Stimulated activated CD8-positive, alpha-beta memory T cell treated with anti-CD3 and anti-CD28 coated beads, Interleukin-12 subunit alpha, Interleukin-12 subunit beta, amount 100 ng/mL, for 4 hours (primary cell): ENCODE measurements at regions not wholly inside any gene's neighbourhood (a gene's known extent, or its start where the extent isn't known, plus 50 kb on each side); places are given as distances from the start of the nearest gene placed in this dataset.

Experiments
- DNase-seq: peaks from one replicate; pipeline ENCODE4 v3.0.0-alpha.2; 2020; ENCODE audit warnings: low read depth

DNA sequence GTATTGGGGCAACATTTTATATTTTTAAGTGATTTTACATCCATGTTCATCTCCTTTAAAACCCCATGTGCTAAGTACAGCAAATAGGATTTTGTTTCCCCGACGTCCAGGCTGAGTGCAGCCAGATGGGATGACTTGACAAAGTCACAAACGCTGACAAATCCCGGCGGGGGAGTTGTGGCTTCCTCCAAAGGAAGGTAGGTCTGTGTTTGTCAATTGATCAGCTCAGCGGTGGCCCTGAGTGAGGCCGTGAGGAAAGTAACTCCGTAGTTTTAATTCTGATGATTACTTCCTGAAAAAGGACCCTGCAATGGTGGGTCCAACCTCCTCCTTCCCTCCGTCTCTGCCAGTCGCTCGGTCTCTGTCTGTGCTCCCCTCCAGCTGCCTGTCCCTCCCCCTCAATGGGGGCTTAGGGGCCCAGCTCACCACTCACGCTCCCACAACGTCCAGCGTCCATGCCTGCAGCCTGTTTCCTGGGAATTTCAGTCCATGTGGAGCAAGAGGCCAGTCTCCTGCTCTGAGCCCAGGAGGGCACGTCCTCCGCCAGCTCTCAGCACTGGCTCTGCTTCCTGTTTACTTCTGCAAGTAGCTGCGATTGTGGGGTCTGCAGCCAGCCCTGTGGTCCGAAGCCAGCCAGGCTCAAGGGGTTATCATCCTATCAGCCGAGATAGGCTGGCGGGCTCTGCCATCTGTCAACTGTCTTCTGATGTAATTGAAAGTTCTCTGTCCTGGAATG, 209.4 kb upstream of the FOXF1 start:
- DNase-seq: no peak

DNA sequence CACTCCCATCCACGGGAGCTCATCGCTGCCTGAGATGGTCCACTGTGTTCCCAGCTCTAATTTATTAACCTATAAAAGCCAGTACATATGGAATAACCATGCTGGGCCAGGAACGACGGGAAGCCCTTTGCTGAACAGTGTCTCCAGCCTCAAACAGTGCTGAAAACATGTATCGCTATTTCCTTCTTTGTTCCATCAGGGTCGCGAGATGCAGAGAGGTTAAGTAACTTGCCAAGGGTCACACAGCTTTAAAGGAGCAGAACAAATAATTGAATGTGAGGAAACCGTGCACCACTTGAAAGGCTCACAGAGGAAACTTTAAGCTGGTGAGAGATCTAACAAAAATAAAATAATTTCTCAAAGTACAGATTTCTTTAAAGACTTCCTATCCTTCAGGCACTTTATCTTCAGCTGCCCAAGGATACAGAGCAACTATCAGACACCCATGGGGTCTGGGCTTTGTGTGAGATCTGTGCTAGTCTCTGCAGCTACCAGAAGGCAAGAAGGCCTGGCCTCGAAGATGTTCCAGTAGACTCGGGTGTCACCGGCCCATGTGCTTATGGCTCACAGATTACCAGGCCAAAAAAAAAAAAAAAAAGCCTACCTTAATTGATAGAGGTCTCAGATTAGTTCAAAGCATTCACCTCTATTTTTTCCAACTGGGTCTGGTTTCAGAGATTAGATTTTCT, 207.8 kb upstream of the FOXF1 start:
- DNase-seq: no peak

DNA sequence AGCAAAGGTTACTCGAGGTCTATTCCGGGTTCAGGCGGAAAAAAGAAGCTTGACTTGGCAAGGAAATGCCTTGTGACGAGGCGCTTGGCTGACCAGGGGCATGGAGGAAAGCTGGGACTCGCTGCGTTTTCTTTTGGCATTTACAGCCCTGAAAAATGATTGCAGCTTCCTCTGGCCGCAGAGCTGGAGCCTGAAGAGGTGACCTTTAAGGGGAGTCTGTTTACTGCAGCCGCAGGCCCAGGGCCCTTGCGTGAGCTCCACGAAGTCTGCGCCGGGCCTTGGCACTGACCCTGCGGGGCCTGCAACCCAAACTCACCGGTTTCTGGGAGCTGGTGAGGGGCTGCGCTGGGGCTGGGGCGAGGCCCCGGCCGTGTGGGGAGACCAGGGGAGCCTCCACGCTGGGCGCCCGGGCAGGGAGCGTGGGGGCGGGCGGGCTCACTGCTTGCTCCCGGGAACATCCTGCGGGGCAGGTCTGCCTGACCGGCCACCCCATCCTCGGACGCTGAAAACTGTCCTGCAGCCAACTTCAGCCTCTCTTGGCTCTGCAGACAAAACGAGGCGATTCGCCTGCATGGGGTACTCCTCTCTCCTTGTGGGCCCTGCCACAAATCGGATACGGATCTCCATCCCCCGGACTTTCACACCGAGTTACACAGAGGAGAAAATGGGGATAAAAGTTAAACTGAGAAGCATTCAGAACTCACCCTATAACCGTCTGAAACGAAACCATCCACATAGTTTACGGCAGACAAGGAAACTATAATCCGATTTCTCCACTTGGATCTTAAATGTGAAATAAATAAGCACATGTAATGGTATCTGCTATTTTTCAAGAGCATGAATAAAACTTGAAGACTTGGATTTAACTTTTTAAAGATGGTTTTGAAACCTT, 206.3 kb upstream of the FOXF1 start:
- no peak for DNase-seq

DNA sequence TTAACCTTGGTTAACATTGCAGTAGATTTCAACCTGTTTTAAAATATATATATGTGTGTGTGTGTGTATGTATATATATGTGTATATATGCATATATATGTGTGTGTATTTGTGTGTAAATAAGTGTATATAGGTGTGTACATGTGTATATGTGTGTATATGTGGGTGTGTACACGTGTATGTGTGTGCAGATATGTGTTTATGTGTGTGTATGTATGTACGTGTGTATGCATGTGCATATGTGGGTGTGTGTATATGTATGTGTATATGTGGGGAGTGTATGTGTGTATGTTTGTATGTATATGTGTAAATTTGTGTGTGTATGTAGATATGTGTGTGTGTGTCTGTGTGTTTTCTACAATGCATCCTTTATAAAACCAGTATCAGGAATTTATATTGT, 205.5 kb upstream of the FOXF1 start:
- DNase-seq: no peak

DNA sequence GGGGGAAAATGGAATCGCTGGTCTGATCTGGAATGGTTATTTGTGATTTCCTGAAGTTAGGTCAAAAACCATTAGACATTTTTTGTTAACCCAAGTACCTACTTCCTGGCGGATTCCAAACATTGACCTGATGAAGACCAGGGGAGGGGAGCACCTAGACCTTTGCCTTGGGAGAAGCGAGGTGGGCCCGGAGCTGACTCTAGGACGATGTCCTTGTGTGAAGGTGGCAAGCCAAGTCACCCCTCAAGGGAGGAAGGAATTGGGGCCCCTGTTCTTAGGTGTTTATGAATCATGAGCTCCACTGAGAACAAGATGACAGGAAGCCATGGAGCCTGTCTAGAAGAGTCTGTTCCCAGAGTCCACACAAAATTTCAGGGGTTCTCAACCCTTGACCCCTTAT, 204.9 kb upstream of the FOXF1 start:
- DNase-seq: no peak

DNA sequence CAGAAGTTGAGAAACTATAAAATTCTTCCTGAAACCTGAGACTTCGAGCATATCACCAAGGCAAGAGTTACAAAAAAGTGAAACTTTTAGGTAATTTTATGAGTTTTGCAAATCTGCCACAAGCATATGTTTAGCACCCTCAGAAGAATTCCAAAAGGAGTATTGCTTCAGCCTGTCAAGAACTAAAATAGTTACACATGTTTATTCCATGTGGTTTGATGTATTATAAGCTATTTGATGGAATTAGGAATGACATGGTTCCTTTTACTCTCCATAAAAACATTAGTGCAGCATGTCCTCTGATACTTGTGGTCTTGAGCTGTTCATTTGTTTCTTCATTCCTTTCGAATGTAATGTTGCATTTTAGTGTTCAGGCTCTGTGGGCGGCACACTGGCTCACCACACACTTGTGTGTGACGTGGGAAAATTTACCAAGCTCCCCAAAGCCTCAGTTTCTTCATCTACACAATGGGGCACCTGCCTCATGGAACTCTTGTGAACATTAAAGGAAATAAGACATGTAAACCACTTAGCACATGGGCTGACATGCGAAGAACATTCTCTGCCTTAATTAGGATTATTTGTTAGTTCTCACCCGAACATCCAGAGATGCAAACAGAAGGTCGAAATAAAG, 204.2 kb upstream of the FOXF1 start:
- no peak for DNase-seq

DNA sequence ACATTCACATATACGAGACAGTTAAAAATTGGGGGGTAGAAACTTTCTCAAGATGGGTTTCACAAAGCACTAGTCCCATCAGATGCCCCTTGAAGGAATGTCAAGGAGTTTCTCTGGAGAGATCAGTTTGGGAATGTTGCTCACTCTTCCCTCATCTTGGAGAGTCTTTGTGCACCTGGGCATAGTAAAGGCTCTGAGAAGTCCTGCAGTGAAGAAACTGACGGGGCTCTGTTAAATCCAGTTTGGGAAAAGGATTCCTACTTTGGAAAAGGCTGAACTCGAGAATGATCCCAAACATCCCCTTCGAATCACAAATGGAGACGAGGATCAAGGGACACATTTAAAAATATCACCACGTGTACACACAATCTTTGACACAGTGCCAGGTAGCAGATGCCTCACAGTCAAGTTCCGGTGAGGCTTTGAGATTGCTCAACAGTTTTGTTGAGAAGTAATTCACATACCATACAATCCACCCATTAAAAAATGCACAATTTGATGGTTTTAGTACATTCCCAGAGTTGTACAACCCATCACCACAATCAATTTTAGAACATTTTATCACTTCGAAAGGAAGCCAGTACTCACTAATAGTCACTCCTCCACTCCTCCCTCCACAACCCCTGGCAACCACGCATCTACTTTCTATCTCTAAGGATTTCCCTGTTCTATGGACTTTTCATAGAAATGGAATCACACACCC, 203.4 kb upstream of the FOXF1 start:
- no peak for DNase-seq

DNA sequence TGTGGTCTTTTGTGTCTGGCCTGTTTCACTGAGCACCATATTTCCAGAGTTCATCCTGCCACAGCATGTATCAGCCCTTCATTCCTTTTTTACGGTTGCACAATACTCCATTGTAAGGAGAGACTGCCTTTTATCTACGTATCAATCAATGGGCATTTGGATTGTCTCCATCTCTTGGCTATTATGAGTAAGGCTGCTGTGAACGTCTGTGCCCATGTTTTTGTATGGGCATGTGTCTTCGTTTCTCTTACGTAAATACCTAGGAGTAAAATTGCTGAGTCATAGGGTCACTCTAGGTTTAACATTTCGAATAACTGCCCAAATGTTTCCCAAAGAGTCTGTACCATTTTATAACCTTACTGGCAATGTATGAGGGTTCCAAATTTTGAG, 202.8 kb upstream of the FOXF1 start:
- DNase-seq: no peak

DNA sequence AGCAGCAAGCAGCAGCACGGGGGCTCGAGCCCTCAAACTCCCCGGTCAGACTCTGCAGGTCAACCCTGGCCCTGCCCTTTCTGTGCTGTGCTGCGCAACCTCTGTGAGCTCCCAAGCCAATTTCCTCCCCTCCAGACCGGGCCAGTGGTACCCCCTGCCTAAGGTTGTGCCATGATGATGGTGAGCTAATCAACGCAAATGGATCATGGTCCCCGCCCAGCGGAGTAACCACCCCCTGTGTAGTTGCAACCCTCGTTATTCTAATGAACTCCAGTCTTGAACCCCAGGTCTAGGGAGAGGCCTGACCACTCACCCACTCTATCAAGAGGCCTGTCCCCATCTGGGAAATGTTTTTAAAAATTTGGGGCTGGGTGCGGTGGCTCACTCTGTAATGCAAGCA, 201.8 kb upstream of the FOXF1 start:
- DNase-seq: no peak

DNA sequence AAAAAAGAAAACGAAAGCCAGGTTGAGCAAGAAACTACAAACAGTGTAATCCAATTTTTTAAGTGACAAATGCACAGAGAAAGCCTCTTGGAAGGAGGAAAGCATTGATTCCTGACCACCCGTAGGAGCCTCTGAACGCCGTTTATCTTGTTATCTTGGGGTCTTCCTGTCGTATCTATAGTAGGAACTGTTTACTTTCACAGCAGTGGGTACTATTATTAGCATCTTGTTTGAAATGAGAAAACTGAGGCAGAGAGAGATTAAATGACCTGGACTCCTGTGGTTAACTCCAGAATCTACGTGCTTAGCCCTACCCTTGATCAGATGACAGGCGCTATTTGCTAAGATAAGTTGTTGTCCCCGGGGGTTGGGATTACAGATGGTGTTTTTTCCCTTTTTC, 196.7 kb upstream of the FOXF1 start:
- no peak for DNase-seq

DNA sequence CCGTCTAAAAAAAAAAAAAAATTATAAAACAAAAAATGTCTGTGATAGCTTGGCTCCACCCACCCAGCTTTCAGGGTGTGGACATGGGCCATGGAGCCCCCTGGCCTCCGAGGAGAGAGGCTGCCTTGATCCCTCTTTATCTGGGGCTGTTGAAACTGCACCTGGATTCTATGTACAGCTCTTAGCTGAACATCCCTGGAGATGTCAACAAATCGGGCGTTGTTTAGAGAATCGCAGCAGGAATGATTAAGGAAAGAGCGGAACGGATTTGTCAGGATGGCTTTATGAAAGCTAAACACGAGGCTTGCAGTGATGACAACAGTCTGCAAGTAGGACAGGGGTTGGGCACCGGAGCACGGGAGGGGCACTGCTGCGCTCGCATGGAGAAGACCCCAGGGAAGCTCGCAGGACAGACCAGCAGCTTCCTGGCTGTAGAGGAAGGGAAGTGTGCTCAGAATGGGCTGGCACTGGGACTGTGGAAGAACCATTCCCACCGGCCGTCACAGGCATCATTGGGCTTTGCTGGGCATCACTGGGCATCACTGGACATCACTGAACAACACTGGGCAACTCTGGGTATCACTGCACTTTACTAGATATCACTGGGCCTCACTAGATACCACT, 195.8 kb upstream of the FOXF1 start:
- DNase-seq: no peak

DNA sequence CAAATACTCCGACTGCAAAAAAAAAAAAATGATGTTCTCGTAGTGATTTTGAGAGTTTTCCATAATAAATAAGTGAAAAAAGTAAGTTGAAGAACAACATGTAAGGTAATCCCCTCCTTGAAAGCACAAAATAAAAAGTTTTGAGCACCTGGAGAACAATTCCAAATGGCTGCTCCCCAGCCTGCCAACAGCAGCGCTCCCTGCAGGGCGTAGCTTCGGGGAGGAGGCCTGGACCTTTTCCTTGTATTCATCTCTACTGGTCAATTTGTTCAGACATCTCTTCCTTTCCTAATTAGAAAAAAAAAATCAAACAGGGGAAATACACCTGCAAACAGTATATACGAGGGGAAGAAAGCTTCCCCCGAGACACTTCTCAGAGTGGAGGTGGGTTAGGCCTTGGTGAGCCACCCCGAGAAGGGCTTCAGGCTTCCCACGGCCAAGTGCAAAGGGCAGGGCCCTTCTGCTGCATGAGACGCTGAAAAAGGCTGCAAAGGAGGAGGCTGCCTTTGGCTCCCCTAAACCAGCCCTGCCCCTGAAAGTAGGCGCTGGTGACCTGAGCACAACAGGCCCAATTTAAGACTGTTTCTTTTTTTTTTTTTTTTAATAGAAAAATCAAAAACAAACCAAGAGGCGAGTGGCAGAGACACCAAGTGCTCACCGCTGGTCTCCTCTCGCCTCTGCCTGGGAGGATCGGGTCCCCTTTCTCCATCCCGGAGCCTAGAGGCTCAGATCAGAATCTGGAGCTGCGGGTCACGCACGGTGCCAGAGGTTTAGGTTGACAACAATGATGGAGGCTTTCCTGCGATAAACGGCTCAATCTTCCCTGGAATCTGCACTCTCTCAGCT, 193.1 kb upstream of the FOXF1 start:
- DNase-seq: no peak

DNA sequence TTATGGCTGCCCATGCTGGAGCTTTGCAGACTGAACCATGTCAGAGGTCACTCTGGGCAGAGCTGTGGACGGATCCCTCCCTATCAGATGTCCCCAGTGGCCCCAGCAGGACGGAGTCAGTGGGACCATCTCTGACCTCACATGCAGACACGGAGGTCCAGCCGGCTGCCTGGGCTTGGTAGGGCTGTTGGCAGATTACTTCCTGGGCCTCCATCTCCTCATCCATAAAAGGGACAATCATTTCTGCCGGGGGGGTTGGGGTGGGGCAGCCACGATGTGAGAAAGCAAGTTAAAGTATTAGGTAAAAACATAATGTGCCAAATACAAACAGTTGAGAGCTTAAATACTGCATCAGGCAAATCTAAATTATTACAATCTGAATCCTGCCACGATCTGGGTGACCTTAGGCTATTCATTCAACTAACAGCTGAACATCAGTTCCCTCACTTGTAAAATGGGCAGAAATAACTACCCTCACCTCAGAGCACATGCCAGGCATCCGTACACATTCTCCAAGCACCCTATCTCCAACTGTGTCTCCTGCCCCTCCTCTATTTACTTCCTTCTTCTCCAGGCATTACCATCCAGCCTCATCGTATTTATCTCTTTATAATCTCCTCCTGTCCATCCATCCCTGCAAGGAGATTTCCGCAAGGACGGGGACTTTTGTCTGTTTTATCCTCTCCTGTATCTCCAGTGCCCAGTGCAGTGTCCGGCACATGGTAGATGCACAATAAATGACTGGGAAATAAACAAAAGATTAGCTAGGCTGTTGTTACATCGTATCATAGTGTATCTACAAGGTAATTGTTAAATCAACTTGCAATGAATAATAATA, 192.3 kb upstream of the FOXF1 start:
- DNase-seq: no peak

DNA sequence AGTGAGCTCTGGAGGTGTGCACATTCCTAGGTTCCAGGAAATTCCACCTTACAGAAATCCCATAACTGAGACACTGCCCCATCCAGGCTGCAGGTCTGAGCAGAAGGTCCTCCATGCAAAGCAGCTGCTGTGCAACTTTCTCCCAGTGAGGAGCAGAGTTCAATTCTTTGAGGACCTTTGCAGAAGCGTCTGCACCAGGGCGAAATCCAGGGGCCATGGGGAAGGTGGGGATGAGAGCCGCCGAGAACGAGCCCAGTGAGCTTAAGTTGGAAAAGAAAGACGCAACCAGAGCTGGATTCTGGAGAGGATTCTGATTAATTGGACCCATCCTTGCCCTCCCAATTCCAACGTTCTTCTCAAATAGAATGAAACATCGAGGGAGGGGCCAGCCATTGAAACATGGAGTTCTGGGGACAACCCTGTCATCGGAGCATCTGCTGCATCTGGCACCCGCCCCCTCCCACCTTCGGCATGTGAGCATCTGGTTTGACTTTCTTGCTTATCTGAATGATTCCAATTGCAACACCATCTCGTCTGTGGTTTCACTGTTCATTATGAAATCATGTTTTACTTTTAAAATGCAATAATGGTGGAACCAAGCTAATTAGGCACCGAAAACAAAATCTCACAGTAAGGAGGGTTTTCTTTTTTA, 190.6 kb upstream of the FOXF1 start:
- DNase-seq: no peak

DNA sequence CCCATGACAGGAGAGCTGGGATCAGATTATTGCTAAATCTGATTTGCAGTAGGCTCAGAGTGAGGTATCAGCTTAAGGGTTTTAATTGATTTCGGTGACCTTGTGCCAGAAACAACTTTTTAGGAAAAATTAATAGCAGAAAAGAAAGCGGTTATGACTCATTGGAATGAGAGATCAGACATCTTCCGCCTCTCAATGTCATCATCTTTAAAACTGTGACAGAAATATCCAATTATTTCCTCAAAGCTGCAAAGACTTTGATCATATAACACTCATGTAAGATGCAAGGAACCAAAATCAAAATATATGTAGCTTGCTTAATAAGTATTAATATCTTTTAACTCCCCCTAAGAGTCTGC, 190.1 kb upstream of the FOXF1 start:
- DNase-seq: no peak

DNA sequence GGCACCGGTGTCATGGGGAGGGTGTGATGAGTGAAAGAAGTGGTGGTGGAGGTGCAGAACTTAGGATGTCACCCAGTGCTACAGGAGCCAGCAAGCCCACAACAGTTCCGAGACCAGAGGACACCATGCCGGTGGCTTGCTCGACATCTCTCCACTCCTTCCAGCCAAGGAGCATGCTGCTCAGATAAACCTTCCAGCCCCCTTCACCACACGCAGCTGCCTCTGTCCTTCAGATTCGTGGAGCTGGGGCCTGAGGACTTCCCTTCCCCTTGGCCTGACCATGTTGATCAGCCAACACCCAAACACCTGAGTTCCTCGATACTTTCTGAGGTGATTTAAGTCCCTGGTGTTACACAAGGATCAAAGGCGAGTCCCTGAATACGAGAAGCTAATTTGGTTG, 188.8 kb upstream of the FOXF1 start:
- DNase-seq: no peak

DNA sequence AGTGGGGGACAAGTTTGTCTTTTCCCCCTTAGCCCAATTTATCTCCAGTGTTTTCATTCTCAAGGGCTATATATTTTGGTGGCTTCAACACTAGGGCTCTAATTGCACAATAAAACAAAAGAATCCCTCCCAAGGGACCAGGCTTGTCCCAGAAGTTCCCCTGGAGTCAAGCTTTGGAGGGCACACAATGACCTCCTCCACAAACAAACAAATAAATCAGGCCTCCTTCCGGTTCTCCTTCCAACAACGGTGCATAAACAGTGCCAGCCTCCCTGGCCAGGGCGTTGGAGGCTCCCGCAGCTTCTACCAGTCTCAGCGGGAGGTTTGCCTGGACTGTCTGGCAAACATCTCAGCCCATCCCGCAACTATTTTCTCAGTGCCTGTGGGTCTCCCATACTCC, 188.0 kb upstream of the FOXF1 start:
- DNase-seq: no peak

DNA sequence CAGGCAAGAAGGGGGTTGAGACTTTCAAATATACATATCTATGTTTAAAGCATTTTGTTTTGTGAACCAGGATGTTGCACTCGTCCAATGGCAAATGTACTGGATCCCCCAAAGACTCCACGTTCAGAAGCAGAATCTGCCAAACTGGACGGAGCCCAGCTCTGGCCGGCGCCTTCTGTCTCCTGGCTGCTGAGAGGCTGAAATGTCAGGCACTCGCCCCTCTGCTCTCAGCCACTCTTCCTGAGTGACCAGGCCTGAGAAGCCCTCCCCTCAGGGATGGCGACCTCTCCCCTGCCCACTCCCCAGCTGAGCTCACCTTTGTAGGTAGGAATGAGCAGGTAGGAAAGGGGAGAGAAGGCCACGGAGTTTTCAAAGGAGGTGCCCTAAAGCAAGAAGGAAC, 187.5 kb upstream of the FOXF1 start:
- DNase-seq: no peak

DNA sequence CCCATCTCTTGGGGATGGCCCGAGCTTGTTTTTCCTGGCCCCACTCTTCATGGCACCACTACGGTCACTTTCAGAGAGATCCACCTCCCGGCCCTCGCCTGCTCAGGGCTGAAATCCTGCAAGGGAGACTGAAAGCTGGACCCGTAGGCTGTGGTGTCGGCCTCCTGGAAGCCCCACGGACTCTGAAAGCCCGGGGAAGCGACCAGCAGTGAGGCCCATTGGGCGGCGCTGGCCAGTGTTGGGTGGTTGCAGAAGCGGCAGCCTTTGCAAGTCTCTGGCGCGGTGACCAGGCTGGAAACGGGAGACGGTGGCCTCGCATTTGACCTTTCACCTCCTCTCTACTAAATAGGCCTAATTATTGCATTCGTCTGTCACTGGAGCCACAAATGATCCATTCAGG, 186.0 kb upstream of the FOXF1 start:
- no peak for DNase-seq
